Daoy (cell line): ENCODE measurements at regions not wholly inside any gene's neighbourhood (a gene's known extent, or its start where the extent isn't known, plus 50 kb on each side); places are given as distances from the start of the nearest gene placed in this dataset.

Source experiments
- DNase-seq: peaks from one replicate; pipeline ENCODE4 v3.0.0-alpha.2; 2015; ENCODE audit warnings: low read depth

GRCh38 chr4:41458689-41459088 is 79.3 kb upstream of the LIMCH1 start:
- no peak for DNase-seq

GRCh38 chr4:41460641-41461040 is 77.3 kb upstream of the LIMCH1 start:
- no peak for DNase-seq

GRCh38 chr4:41461780-41462307 is 76.1 kb upstream of the LIMCH1 start:
- DNase-seq: no peak

- no peak for DNase-seq
Observed at GRCh38 chr4:41465146-41465761, 72.7 kb upstream of the LIMCH1 start.

GRCh38 chr4:41466249-41466648 is 71.7 kb upstream of the LIMCH1 start:
- DNase-seq: no peak

- DNase-seq: no peak
Observed at GRCh38 chr4:41468122-41468521, 69.8 kb upstream of the LIMCH1 start.

- peak; percentile 15 for DNase-seq
Observed at GRCh38 chr4:41471126-41472071, 66.6 kb upstream of the LIMCH1 start.

- no peak for DNase-seq
Observed at GRCh38 chr4:41472081-41472480, 65.9 kb upstream of the LIMCH1 start.

GRCh38 chr4:41473176-41473575 is 64.8 kb upstream of the LIMCH1 start:
- DNase-seq: no peak

GRCh38 chr4:41475402-41475801 is 62.6 kb upstream of the LIMCH1 start:
- peak; percentile 52 for DNase-seq

- no peak for DNase-seq
Observed at GRCh38 chr4:41476310-41476885, 61.6 kb upstream of the LIMCH1 start.

- DNase-seq: no peak
Observed at GRCh38 chr4:41477181-41477905, 60.6 kb upstream of the LIMCH1 start.

- no peak for DNase-seq
Observed at GRCh38 chr4:41478518-41478917, 59.4 kb upstream of the LIMCH1 start.

- no peak for DNase-seq
Observed at GRCh38 chr4:41480896-41481311, 57.1 kb upstream of the LIMCH1 start.

- no peak for DNase-seq
Observed at GRCh38 chr4:41483771-41484170, 54.2 kb upstream of the LIMCH1 start.

- DNase-seq: no peak
Observed at GRCh38 chr4:41485041-41485440, 52.9 kb upstream of the LIMCH1 start.

GRCh38 chr4:41487868-41488440 is 50.0 kb upstream of the LIMCH1 start:
- DNase-seq: no peak
